HEK293 (cell line): ENCODE measurements at regions not wholly inside any gene's neighbourhood (a gene's known extent, or its start where the extent isn't known, plus 50 kb on each side); places are given as distances from the start of the nearest gene placed in this dataset.
A peak's percentile ranks its signal among the peaks of the same experiment; 100 is the strongest.

Experiments
- CTCF ChIA-PET: fragments of 350-600 bp; formaldehyde crosslinking; extraction: SDS; loops from one replicate; lab custom pipeline; 2021; ENCODE audit warnings: antibody characterized with exemption; lab: Yijun Ruan, JAX
- POLR2A ChIA-PET: fragments of 300-600 bp; formaldehyde crosslinking; extraction: SDS; loops from one replicate; lab custom pipeline; 2020; ENCODE audit warnings: antibody characterized with exemption, inconsistent platforms; lab: Yijun Ruan, JAX
- H3K27ac ChIP-seq: fragments of 200-500 bp; sonication (Bioruptor generic); 2 replicates; pipeline ENCODE4 v1.5.1; 2014; ENCODE audit warnings: low read depth, low read length, control low read depth, inconsistent platforms; ENCODE audit errors: extremely low read depth
- H3K36me3 ChIP-seq, 2 experiments: fragments of 200-500 bp in 1 of 2; sonication (Bioruptor generic) in 1 of 2; 1 replicate in 1 of 2; 2 replicates in 1 of 2; pipeline ENCODE4 v1.5.1; 2014 to 2017; ENCODE audit warnings: inconsistent platforms in 2 of 2, low read length in 2 of 2; ENCODE audit not compliant: control insufficient read depth in 2 of 2, insufficient read depth in 1 of 2
- H3K4me1 ChIP-seq: fragments of 200-500 bp; sonication (Bioruptor generic); 2 replicates; pipeline ENCODE4 v1.5.1; 2014; ENCODE audit warnings: mild to moderate bottlenecking, low read length, inconsistent platforms; ENCODE audit not compliant: control insufficient read depth, insufficient read depth
- H3K4me3 ChIP-seq: 2 replicates; pipeline ENCODE4 v1.5.1; 2011; ENCODE audit warnings: low read depth, mild to moderate bottlenecking, control low read depth, low read length, moderate library complexity
- H3K9me3 ChIP-seq: fragments of 200-500 bp; sonication (Bioruptor generic); 2 replicates; pipeline ENCODE4 v1.5.1; 2014; ENCODE audit warnings: low read depth, low read length, inconsistent platforms; ENCODE audit not compliant: control insufficient read depth, insufficient read depth
- GLIS2 ChIP-seq: fragments of 450-650 bp; formaldehyde crosslinking; IDR thresholded peaks from 2 replicates; pipeline ENCODE4 v1.5.1; 2016; ENCODE audit warnings: missing biosample characterization, missing genetic modification characterization
- KLF10 ChIP-seq: fragments of 450-650 bp; IDR thresholded peaks from 2 replicates; pipeline ENCODE4 v1.5.1; 2018; ENCODE audit warnings: missing biosample characterization, mild to moderate bottlenecking, missing genetic modification characterization
- MEIS1 ChIP-seq: sonication (generic); formaldehyde crosslinking; IDR thresholded peaks from 2 replicates; pipeline ENCODE4 v1.8.1; 2022; ENCODE audit warnings: missing genetic modification reagents, mild to moderate bottlenecking, borderline replicate concordance
- SCRT1 ChIP-seq: fragments of 450-650 bp; formaldehyde crosslinking; IDR thresholded peaks from 2 replicates; pipeline ENCODE4 v1.5.1; 2016; ENCODE audit warnings: missing biosample characterization, missing genetic modification characterization, borderline replicate concordance
- SCRT2 ChIP-seq: fragments of 450-650 bp; formaldehyde crosslinking; IDR thresholded peaks from 2 replicates; pipeline ENCODE4 v1.5.1; 2016; ENCODE audit warnings: missing biosample characterization, missing genetic modification characterization
- TCF7L2 ChIP-seq: IDR thresholded peaks from 2 replicates; pipeline ENCODE4 v1.6.1; 2011; ENCODE audit warnings: low read depth, mild to moderate bottlenecking, inconsistent platforms, low read length, moderate library complexity, borderline replicate concordance
- ZBTB1 ChIP-seq: fragments of 450-650 bp; formaldehyde crosslinking; IDR thresholded peaks from 2 replicates; pipeline ENCODE4 v1.5.1; 2016; ENCODE audit warnings: missing biosample characterization, missing genetic modification characterization
- ZNF202 ChIP-seq: fragments of 450-650 bp; formaldehyde crosslinking; IDR thresholded peaks from 2 replicates; pipeline ENCODE4 v1.5.1; 2016; ENCODE audit warnings: missing biosample characterization, missing genetic modification characterization, borderline replicate concordance
- ZNF280D ChIP-seq: fragments of 450-650 bp; formaldehyde crosslinking; IDR thresholded peaks from 2 replicates; pipeline ENCODE4 v1.5.1; 2016; ENCODE audit warnings: missing biosample characterization, missing genetic modification characterization
- ZNF366 ChIP-seq: fragments of 450-650 bp; formaldehyde crosslinking; conservative IDR thresholded peaks from 2 replicates; pipeline ENCODE4 v1.5.1; 2016; ENCODE audit warnings: missing biosample characterization, missing genetic modification characterization
- ZNF426 ChIP-seq: fragments of 450-650 bp; formaldehyde crosslinking; IDR thresholded peaks from 2 replicates; pipeline ENCODE4 v1.5.1; 2017; ENCODE audit warnings: missing biosample characterization, missing genetic modification characterization, mild to moderate bottlenecking, inconsistent platforms, moderate library complexity
- ZNF501 ChIP-seq: fragments of 450-650 bp; formaldehyde crosslinking; IDR thresholded peaks from 2 replicates; pipeline ENCODE4 v1.5.1; 2016; ENCODE audit warnings: missing biosample characterization, missing genetic modification characterization
- ZNF548 ChIP-seq: fragments of 450-650 bp; formaldehyde crosslinking; IDR thresholded peaks from 2 replicates; pipeline ENCODE4 v1.5.1; 2016; ENCODE audit warnings: missing biosample characterization, missing genetic modification characterization
- ZNF560 ChIP-seq: fragments of 450-650 bp; formaldehyde crosslinking; IDR thresholded peaks from 2 replicates; pipeline ENCODE4 v1.5.1; 2017; ENCODE audit warnings: missing biosample characterization, missing genetic modification characterization, borderline replicate concordance
- ZNF670 ChIP-seq: fragments of 450-650 bp; formaldehyde crosslinking; IDR thresholded peaks from 2 replicates; pipeline ENCODE4 v1.5.1; 2016; ENCODE audit warnings: missing biosample characterization, missing genetic modification characterization, low read depth
- ZNF777 ChIP-seq: fragments of 450-650 bp; formaldehyde crosslinking; IDR thresholded peaks from 2 replicates; pipeline ENCODE4 v1.5.1; 2017; ENCODE audit warnings: missing biosample characterization, missing genetic modification characterization, borderline replicate concordance
- ZSCAN23 ChIP-seq: fragments of 450-650 bp; formaldehyde crosslinking; IDR thresholded peaks from 2 replicates; pipeline ENCODE4 v1.5.1; 2016; ENCODE audit warnings: missing biosample characterization, missing genetic modification characterization
- TF ChIP-seq, protein P1 (sequence below): fragments of 450-650 bp; formaldehyde crosslinking; IDR thresholded peaks from 2 replicates; pipeline ENCODE4 v1.5.1; 2016; ENCODE audit warnings: missing biosample characterization, missing genetic modification characterization

DNA sequence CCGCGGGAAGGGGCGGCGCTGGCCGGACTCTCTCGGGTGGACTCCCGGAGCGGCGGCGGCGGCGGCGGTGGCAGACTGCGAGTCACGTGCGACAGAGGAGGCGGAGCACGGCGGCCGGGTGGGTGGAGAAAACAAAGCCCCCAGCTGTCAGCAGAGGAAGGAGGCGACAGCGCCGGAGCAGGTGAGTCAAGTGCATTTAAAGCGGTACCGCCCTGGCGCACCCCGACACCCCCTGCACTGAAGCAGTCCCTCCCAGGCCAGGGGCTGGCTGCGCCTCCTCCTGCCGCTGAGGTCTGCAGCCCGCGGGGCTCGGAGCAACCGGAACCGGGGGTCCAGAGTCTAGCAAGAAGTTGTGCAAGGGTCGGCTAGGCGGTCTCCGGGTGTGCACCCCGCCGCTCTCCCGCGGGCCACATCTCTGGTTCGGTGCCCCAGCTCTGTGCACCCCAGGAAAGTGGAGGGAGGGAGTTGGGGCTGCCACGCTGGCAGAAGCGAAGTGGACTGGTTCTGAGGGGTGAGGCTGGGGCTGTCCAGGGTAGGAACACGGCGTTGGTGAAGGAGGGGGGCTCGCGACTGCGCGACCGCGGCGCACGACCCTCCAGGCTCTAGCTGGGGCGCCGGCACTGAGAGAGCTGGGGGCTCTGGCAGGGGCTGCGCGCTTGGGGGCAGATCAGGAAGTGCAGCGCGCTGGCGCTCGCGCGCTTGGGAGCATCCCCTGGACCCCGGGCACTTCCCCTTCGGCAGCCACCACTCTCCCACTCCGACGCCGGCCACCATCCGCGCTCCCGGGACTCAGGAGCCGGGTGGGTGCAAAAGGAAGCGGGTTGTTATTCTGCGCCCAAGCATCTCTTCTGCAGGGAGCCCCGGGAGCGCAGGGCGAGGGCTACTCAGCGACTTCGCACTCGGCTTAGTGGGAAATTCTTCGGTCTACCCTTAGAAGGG is 64.0 kb upstream of the MAPRE2 start (continued):
- TF ChIP-seq SCRT1 (tag by site-specific recombination) = no peak
- no peak for TF ChIP-seq ZNF202 (tag by site-specific recombination)
- TF ChIP-seq ZNF548 (tag by site-specific recombination) = no peak
- TF ChIP-seq ZNF426 (tag by site-specific recombination) = no peak
- no peak for TF ChIP-seq ZNF280D

DNA sequence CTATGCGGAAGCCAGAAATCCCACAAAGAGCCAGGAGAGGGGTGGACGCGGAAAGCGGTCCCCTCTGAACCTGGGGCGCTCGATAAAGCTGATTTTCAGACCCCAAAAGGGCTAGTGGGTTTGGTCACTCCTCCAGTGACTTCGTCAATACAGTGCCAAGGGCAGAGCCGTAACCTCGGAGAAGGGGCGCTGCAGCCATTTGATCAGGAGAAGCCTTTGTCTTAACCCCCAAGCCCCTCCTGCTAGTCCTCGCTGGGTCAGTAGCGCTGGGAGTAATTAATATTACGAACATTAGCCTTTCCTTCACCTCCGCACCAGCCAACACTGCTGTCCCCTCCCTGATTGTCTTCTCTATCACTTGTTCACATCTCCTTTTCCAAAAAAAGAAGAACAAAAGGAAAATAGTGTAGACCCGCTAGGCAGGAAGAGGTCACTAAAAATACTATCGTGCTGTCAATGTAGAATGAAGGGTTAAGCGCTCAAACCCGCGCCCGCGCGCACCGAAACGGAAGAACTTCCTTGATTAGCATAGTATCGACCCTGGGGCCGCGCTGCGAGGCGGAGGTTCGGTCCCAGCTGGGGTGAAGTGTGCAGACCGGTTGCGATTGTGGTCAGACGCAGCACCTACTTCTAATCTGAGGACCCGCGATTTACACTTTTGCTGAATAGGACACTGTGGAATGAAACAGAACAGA is 63.2 kb upstream of the MAPRE2 start:
- ChIA-PET CTCF (interaction anchor here (0.6 to 0.9 kb wide), 4 partner anchors 11 to 405 kb away, joined by 3 read pairs; no protein-coding TSS in a partner anchor), POLR2A (interaction anchor here (0.9 to 1.6 kb wide), 4 partner anchors 9 to 65 kb away, joined by 3 to 4 read pairs (median 4); partner anchors contain the start of gene MAPRE2)
- no peaks in the 10 kb centered on the region for H3K9me3 ChIP-seq
- no peak overlapping the region; the same call in 1 of the 2 replicates for H3K27ac ChIP-seq
- no peaks in the 10 kb centered on the region for H3K36me3 ChIP-seq
- peak overlapping the region; percentile 76 for H3K4me3 ChIP-seq
- H3K4me1 ChIP-seq = no peaks in the 10 kb centered on the region
- no peak for TF ChIP-seq ZSCAN23 (tag by site-specific recombination)
- no peak for TF ChIP-seq KLF10 (tag by site-specific recombination)
- TF ChIP-seq SCRT2 (tag by site-specific recombination) = no peak
- TF ChIP-seq, protein P1, sequence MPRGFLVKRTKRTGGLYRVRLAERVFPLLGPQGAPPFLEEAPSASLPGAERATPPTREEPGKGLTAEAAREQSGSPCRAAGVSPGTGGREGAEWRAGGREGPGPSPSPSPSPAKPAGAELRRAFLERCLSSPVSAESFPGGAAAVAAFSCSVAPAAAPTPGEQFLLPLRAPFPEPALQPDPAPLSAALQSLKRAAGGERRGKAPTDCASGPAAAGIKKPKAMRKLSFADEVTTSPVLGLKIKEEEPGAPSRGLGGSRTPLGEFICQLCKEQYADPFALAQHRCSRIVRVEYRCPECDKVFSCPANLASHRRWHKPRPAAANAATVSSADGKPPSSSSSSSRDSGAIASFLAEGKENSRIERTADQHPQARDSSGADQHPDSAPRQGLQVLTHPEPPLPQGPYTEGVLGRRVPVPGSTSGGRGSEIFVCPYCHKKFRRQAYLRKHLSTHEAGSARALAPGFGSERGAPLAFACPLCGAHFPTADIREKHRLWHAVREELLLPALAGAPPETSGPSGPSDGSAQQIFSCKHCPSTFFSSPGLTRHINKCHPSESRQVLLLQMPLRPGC = no peak
- peak; percentile 38; the same call in 1 of the 2 replicates for TF ChIP-seq ZNF366 (tag by site-specific recombination)
- no peak for TF ChIP-seq ZNF670 (tag by site-specific recombination)
- TF ChIP-seq ZNF501 (tag by site-specific recombination) = peak; percentile 71
- TF ChIP-seq MEIS1 = no peak
- peak; percentile 54; the same call in 1 of the 2 replicates for TF ChIP-seq TCF7L2
- TF ChIP-seq ZBTB1 (tag by site-specific recombination) = no peak
- TF ChIP-seq GLIS2 (tag by site-specific recombination) = no peak
- TF ChIP-seq ZNF777 (tag by site-specific recombination) = 0 out of 2 replicates have a peak, but pooled peaks have one; percentile 11
- no peak for TF ChIP-seq ZNF560 (tag by site-specific recombination)
